Transverse colon (tissue), 3 donors: ENCODE measurements at regions not wholly inside any gene's neighbourhood (a gene's known extent, or its start where the extent isn't known, plus 50 kb on each side); places are given as distances from the start of the nearest gene placed in this dataset.

Source experiments
- POLR2A ChIP-seq: fragments of 450-650 bp; IDR thresholded peaks from one replicate; pipeline ENCODE4 v1.6.1; 2016; ENCODE audit warnings: antibody characterized with exemption, mild to moderate bottlenecking, moderate library complexity
- TF ChIP-seq, protein P1 (sequence below), 5 experiments: fragments of 200-600 bp in 3 of 5; fragments of 450-650 bp in 2 of 5; sonication (generic) in 3 of 5; IDR thresholded peaks; 1 replicate in 2 of 5; 2 replicates in 3 of 5; pipeline ENCODE4 v1.5.1; 2016 to 2017; ENCODE audit warnings: antibody characterized with exemption in 5 of 5, inconsistent platforms in 3 of 5, mild to moderate bottlenecking in 2 of 5, moderate library complexity in 1 of 5

DNA sequence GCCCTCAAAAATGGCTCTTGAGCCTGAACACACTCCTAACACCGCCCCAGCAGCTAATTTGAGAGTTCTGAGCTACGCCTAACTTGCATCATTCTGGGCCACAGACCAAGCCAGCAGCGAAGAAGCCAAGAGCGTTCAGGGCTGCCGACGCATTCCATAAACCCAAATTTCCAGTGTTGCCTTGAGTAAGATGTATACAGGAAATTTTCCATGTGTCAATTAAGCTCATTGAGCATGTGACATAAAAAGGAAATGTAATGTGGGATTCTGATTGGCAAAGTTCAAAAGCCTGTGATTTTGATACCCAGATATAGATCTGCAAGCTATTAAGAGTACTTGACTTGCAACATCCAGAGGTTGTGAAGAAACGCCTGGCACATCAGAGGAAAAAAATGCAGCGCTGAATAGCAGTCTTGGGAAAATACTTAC lies 148.6 kb upstream of the NR2F2 start:
- TF ChIP-seq, protein P1, sequence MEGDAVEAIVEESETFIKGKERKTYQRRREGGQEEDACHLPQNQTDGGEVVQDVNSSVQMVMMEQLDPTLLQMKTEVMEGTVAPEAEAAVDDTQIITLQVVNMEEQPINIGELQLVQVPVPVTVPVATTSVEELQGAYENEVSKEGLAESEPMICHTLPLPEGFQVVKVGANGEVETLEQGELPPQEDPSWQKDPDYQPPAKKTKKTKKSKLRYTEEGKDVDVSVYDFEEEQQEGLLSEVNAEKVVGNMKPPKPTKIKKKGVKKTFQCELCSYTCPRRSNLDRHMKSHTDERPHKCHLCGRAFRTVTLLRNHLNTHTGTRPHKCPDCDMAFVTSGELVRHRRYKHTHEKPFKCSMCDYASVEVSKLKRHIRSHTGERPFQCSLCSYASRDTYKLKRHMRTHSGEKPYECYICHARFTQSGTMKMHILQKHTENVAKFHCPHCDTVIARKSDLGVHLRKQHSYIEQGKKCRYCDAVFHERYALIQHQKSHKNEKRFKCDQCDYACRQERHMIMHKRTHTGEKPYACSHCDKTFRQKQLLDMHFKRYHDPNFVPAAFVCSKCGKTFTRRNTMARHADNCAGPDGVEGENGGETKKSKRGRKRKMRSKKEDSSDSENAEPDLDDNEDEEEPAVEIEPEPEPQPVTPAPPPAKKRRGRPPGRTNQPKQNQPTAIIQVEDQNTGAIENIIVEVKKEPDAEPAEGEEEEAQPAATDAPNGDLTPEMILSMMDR (IDR thresholded peaks at IDR 0.05) = no peak
- no peak for TF ChIP-seq POLR2A
